ENCODE measurements at regions not wholly inside any gene's neighbourhood (a gene's known extent, or its start where the extent isn't known, plus 50 kb on each side); places are given as distances from the start of the nearest gene placed in this dataset.

- no peaks in the 10 kb centered on the region for H3K79me1 ChIP-seq (replicated peaks; ENCODE audit: low read length, poor library complexity, severe bottlenecking)
- H3K4me3 ChIP-seq (ENCODE audit: insufficient read depth in 1 of 2, low read depth in 1 of 2, low read length in 2 of 2), result no peak overlapping the region
- no peak overlapping the region for H3K14ac ChIP-seq (ENCODE audit: low read length in 2 of 2)
- H3K9ac ChIP-seq (ENCODE audit: low read length), result no peak overlapping the region
- no peak overlapping the region for H3K23ac ChIP-seq (ENCODE audit: low read length in 2 of 2)
- H4K91ac ChIP-seq (ENCODE audit: low read length), result no peak overlapping the region
- H3K4me2 ChIP-seq (ENCODE audit: low read length, poor library complexity, severe bottlenecking), result no peak overlapping the region
- no peak overlapping the region for H2BK12ac ChIP-seq (ENCODE audit: low read length in 2 of 2)
- no peak overlapping the region for H3K4ac ChIP-seq (ENCODE audit: low read depth in 1 of 2, low read length in 2 of 2)
- WGBS, result 89% methylated on average over 1 of the region's 1 CpG
- H3K4me1 ChIP-seq (ENCODE audit: control insufficient read depth, insufficient read depth, low read depth, low read length), result no peaks in the 10 kb centered on the region
- H2BK15ac ChIP-seq (ENCODE audit: low read depth, poor library complexity, severe bottlenecking), result no peak overlapping the region
- no peak overlapping the region for H3K18ac ChIP-seq (ENCODE audit: low read depth in 1 of 2, low read length in 2 of 2)
- no peaks in the 10 kb centered on the region for H3K36me3 ChIP-seq (ENCODE audit: control insufficient read depth in 1 of 2, insufficient read depth in 2 of 2, low read depth in 1 of 2, low read length in 2 of 2)
- H2AFZ ChIP-seq (ENCODE audit: low read depth, low read length), result no peak overlapping the region
- H2AK5ac ChIP-seq (ENCODE audit: low read length, severe bottlenecking), result no peak overlapping the region
- no peak overlapping the region for H3K27ac ChIP-seq (ENCODE audit: low read length, poor library complexity, severe bottlenecking)
- H4K8ac ChIP-seq (ENCODE audit: low read length), result no peak overlapping the region
- H3K9me3 ChIP-seq (ENCODE audit: control insufficient read depth, low read length), result no peaks in the 10 kb centered on the region
- no peak overlapping the region for H2BK120ac ChIP-seq (ENCODE audit: low read depth, low read length)
- no peaks in the 10 kb centered on the region for H3K27me3 ChIP-seq (ENCODE audit: control insufficient read depth in 1 of 2, insufficient read depth in 1 of 2, low read length in 2 of 2)
- no peak for DNase-seq
- H2BK5ac ChIP-seq (ENCODE audit: low read depth, low read length, poor library complexity, severe bottlenecking), result no peak overlapping the region
Observed at GRCh38 chr5:23385036-23385435, 122.4 kb upstream of the PRDM9 start.

GRCh38 chr5:23372177-23372576 lies 135.2 kb upstream of the PRDM9 start:
- no peak overlapping the region for H2AK5ac ChIP-seq (ENCODE audit: low read length, severe bottlenecking)

GRCh38 chr5:23368393-23368792 lies 139.0 kb upstream of the PRDM9 start:
- Histone ChIP-seq H4K8ac (ENCODE audit: low read length) (no peak overlapping the region), H2BK15ac (ENCODE audit: low read depth, poor library complexity, severe bottlenecking) (no peak overlapping the region), H3K14ac (ENCODE audit: low read length in 2 of 2) (no peak overlapping the region), H2BK12ac (ENCODE audit: low read length in 2 of 2) (no peak overlapping the region), H3K4ac (ENCODE audit: low read depth in 1 of 2, low read length in 2 of 2) (no peak overlapping the region), H3K18ac (ENCODE audit: low read depth in 1 of 2, low read length in 2 of 2) (no peak overlapping the region), H3K79me1 (replicated peaks; ENCODE audit: low read length, poor library complexity, severe bottlenecking) (no peaks in the 10 kb centered on the region), H3K27me3 (ENCODE audit: control insufficient read depth in 1 of 2, insufficient read depth in 1 of 2, low read length in 2 of 2) (no peaks in the 10 kb centered on the region), H3K36me3 (ENCODE audit: control insufficient read depth in 1 of 2, insufficient read depth in 2 of 2, low read depth in 1 of 2, low read length in 2 of 2) (no peaks in the 10 kb centered on the region), H3K4me2 (ENCODE audit: low read length, poor library complexity, severe bottlenecking) (no peak overlapping the region), H3K4me3 (ENCODE audit: insufficient read depth in 1 of 2, low read depth in 1 of 2, low read length in 2 of 2) (no peak overlapping the region), H2AFZ (ENCODE audit: low read depth, low read length) (no peak overlapping the region), H2BK5ac (ENCODE audit: low read depth, low read length, poor library complexity, severe bottlenecking) (no peak overlapping the region), H2AK5ac (ENCODE audit: low read length, severe bottlenecking) (no peak overlapping the region), H4K91ac (ENCODE audit: low read length) (no peak overlapping the region), H3K23ac (ENCODE audit: low read length in 2 of 2) (no peak overlapping the region), H3K9ac (ENCODE audit: low read length) (no peak overlapping the region), H2BK120ac (ENCODE audit: low read depth, low read length) (no peak overlapping the region), H3K4me1 (ENCODE audit: control insufficient read depth, insufficient read depth, low read depth, low read length) (no peaks in the 10 kb centered on the region), H3K9me3 (ENCODE audit: control insufficient read depth, low read length) (no peaks in the 10 kb centered on the region), H3K27ac (ENCODE audit: low read length, poor library complexity, severe bottlenecking) (no peak overlapping the region)
- 100% methylated on average over 1 of the region's 3 CpGs for WGBS
- no peak for DNase-seq

More at GRCh38 chr5:23372177-23372576, 135.2 kb upstream of the PRDM9 start:
- no peaks in the 10 kb centered on the region for H3K27me3 ChIP-seq (ENCODE audit: control insufficient read depth in 1 of 2, insufficient read depth in 1 of 2, low read length in 2 of 2)
- no peak overlapping the region for H2BK12ac ChIP-seq (ENCODE audit: low read length in 2 of 2)
- no peak overlapping the region for H3K9ac ChIP-seq (ENCODE audit: low read length)
- no peak overlapping the region for H4K8ac ChIP-seq (ENCODE audit: low read length)
- no peaks in the 10 kb centered on the region for H3K36me3 ChIP-seq (ENCODE audit: control insufficient read depth in 1 of 2, insufficient read depth in 2 of 2, low read depth in 1 of 2, low read length in 2 of 2)
- no peak for DNase-seq
- no peak overlapping the region for H3K4me2 ChIP-seq (ENCODE audit: low read length, poor library complexity, severe bottlenecking)
- H2AFZ ChIP-seq (ENCODE audit: low read depth, low read length), result no peak overlapping the region
- H3K18ac ChIP-seq (ENCODE audit: low read depth in 1 of 2, low read length in 2 of 2), result no peak overlapping the region
- no peak overlapping the region for H2BK120ac ChIP-seq (ENCODE audit: low read depth, low read length)
- no peak overlapping the region for H2BK15ac ChIP-seq (ENCODE audit: low read depth, poor library complexity, severe bottlenecking)
- H3K79me1 ChIP-seq (replicated peaks; ENCODE audit: low read length, poor library complexity, severe bottlenecking), result no peaks in the 10 kb centered on the region
- no peak overlapping the region for H2BK5ac ChIP-seq (ENCODE audit: low read depth, low read length, poor library complexity, severe bottlenecking)
- no peak overlapping the region for H3K23ac ChIP-seq (ENCODE audit: low read length in 2 of 2)
- H4K91ac ChIP-seq (ENCODE audit: low read length), result no peak overlapping the region
- no peak overlapping the region for H3K4ac ChIP-seq (ENCODE audit: low read depth in 1 of 2, low read length in 2 of 2)
- no peak overlapping the region for H3K14ac ChIP-seq (ENCODE audit: low read length in 2 of 2)
- no peak overlapping the region for H3K4me3 ChIP-seq (ENCODE audit: insufficient read depth in 1 of 2, low read depth in 1 of 2, low read length in 2 of 2)
- H3K4me1 ChIP-seq (ENCODE audit: control insufficient read depth, insufficient read depth, low read depth, low read length), result no peaks in the 10 kb centered on the region
- no peak overlapping the region for H3K27ac ChIP-seq (ENCODE audit: low read length, poor library complexity, severe bottlenecking)
- H3K9me3 ChIP-seq (ENCODE audit: control insufficient read depth, low read length), result peaks cover 6% of the 10 kb centered on the region

GRCh38 chr5:23367874-23368273 lies 139.5 kb upstream of the PRDM9 start:
- WGBS, result 33% methylated on average over 1 of the region's 1 CpG
- Histone ChIP-seq H2AK5ac (ENCODE audit: low read length, severe bottlenecking) (no peak overlapping the region), H2BK120ac (ENCODE audit: low read depth, low read length) (no peak overlapping the region), H3K36me3 (ENCODE audit: control insufficient read depth in 1 of 2, insufficient read depth in 2 of 2, low read depth in 1 of 2, low read length in 2 of 2) (no peaks in the 10 kb centered on the region), H3K14ac (ENCODE audit: low read length in 2 of 2) (no peak overlapping the region), H2BK5ac (ENCODE audit: low read depth, low read length, poor library complexity, severe bottlenecking) (no peak overlapping the region), H3K27ac (ENCODE audit: low read length, poor library complexity, severe bottlenecking) (no peak overlapping the region), H3K4me3 (ENCODE audit: insufficient read depth in 1 of 2, low read depth in 1 of 2, low read length in 2 of 2) (no peak overlapping the region), H2AFZ (ENCODE audit: low read depth, low read length) (no peak overlapping the region), H3K27me3 (ENCODE audit: control insufficient read depth in 1 of 2, insufficient read depth in 1 of 2, low read length in 2 of 2) (no peaks in the 10 kb centered on the region), H4K8ac (ENCODE audit: low read length) (no peak overlapping the region), H3K4me2 (ENCODE audit: low read length, poor library complexity, severe bottlenecking) (no peak overlapping the region), H2BK15ac (ENCODE audit: low read depth, poor library complexity, severe bottlenecking) (no peak overlapping the region), H3K4ac (ENCODE audit: low read depth in 1 of 2, low read length in 2 of 2) (no peak overlapping the region), H3K9ac (ENCODE audit: low read length) (no peak overlapping the region), H3K9me3 (ENCODE audit: control insufficient read depth, low read length) (no peaks in the 10 kb centered on the region), H2BK12ac (ENCODE audit: low read length in 2 of 2) (no peak overlapping the region), H3K23ac (ENCODE audit: low read length in 2 of 2) (no peak overlapping the region), H3K79me1 (replicated peaks; ENCODE audit: low read length, poor library complexity, severe bottlenecking) (no peaks in the 10 kb centered on the region), H3K18ac (ENCODE audit: low read depth in 1 of 2, low read length in 2 of 2) (no peak overlapping the region), H4K91ac (ENCODE audit: low read length) (no peak overlapping the region), H3K4me1 (ENCODE audit: control insufficient read depth, insufficient read depth, low read depth, low read length) (no peaks in the 10 kb centered on the region)
- DNase-seq, result peak; percentile 37

All from mesenchymal stem cell (in vitro differentiated cells and primary cell).